Stimulated activated CD4-positive, alpha-beta T cell treated with anti-CD3 and anti-CD28 coated beads, TNF-alpha, amount 100 ng/mL, for 1 hour (primary cell): ENCODE measurements at regions not wholly inside any gene's neighbourhood (a gene's known extent, or its start where the extent isn't known, plus 50 kb on each side); places are given as distances from the start of the nearest gene placed in this dataset.
"Not testable (repeated sequence)": the region's sequence is repeated elsewhere in the genome, so short reads cannot be mapped to it uniquely, and the experiment has no call there.

ENCODE experiments used
- DNase-seq, 3 donors: peaks; one replicate each; pipeline ENCODE4 v3.0.0-alpha.2; 2020; ENCODE audit warnings: low read depth in 3 of 3, low spot score in 1 of 3

DNA sequence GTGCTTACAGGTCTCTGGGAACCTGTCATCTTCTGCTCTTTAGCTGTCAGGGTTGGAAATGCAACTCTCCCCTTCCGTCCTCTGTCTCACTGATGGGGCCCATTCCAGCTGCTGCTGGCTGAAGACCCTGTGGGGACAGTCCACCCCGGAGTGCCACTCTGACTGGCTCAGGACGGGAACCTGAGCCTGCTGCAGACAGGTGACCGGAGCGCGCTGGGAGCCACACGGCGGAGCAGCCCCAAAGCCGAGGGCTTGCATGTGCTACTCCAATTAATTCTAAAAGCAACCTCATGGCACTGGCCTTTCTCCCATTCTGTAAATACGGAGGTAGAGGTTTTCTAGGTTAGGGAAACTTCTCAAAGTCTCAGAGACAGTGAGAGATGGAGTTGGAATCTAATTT, 223.5 kb upstream of the PITRM1 start:
- DNase-seq = no peak

DNA sequence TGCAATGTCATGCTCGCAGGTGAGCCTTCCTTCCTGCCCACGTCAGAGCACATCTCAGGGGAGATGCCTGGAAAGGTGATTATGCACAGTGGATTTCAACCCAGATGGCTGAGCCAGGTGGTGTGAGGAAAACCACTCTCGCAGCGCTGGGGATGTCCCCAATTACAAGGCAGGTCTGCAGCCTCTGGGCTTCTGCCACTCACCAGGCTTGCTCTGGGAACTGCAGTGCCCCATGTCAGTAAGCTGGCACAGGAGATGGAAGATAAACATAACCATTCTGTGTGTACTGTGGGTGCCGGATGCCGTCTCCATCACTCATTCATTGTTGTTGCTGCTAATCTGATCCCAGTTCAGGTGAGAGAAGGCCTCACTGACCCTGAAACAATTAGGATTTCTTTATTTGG, 222.9 kb upstream of the PITRM1 start:
- DNase-seq = no peak

DNA sequence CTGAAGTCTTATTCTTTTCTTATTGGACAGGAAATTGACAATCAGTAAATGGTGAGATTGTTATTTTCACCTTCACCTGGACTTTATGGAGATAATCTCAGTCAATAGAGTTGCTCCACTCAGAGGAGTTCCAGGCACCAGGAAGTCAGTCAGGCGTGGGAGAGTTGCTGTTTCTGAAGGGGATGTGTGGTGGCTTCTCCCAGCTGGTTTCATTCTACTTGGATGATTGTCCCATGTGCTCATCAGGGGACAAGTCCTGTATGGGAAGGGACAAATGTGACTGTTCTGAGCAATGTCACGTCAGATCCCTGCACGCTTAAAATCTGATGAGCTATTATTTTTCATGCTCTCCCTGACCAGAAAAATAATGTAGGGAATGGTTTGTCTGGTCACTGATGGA, 222.5 kb upstream of the PITRM1 start:
- no peak for DNase-seq

DNA sequence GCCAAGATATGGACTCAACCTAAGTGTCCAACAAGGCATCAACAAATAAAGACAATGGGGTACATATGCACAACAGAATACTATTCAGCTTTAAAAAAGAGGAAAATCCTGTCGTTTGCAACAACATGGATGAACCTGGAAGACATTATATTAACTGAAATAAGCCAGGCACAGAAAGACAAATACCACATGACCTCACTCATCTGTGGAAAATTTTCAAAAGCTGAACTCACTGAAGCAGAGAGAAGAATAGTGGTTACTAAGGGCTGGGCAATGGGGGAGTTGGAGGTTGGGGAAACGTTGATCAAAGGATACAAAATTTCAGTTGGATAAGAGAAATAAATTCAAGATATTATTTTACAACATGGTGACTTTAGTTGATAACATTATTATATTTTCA, 221.4 kb upstream of the PITRM1 start:
- no peak for DNase-seq

DNA sequence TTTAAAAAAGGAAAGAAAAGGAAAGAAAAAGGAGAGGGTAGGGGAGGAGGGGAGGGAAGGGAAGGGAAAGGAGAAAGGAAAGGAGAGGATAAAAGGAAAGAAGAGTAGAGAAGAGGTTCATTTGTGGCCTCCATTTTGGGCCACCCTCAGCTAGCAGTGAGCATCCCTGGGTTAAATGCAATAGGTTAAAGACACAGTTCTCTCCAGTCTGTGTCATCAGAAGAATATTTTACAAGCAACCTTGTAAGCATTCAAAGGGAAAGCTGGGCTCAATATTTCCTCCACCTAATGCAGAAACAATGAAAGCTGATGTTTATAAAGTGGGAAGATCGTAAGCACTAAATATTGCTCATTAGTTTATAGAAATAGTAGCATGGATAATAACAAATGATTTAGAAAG, 219.1 kb upstream of the PITRM1 start:
- DNase-seq = no peak

DNA sequence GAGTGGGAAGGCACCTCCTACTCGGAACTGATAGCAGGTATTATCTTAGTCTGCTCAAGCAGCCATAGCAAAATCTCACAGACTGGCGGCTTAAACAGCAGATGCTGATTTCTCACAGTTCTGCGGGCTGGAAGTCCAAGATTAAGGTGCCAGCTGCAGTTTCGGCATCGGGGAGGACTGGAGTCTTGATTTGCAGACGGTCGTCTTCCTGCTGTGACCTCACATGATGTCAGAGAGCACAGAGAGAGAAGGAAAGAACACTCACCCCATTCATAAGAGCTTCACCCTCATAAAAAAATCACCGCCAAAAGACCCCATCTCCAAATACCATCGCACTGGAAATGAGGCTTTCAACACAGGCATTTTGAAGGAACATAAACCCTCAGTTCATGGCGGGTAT, 216.5 kb upstream of the PITRM1 start:
- no peak for DNase-seq

DNA sequence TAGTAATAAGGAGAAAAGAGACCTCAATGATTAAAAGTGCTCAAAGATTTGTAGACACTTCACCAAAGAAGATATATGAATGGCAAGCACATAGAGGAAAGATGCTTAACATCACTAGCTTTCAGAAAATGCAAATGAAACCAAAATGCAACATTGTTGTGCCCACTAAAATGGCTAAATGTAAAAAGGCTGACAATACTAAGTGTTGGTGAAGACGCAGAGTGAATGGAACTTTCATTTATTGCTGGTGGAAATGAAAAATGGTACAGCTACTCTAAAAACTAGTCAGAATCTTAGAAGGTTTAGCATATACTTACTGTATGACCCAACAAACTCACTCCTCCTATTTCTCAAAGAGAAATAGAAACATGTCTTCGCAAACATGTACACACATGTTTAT, 212.9 kb upstream of the PITRM1 start:
- no peak for DNase-seq

DNA sequence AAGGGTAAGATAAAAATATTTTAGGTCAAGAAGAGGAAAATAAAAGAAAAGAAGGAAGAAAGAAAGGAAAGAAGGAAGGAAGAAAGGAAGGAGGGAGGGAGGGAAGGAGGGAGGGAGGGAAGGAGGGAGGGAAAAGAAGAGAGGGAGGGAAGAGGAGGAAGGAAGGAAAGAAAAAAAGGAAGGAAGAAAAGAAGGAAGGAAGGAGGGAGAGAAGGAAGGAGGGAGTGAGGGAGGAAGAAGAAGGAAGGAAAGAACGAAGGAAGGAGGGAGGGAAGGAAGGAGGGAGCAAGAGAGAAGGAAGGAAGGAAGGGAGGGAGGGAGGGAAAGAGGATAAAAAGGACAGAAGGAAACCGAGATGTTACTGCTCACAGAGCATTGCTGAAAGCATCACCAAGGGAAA, 209.5 kb upstream of the PITRM1 start:
- no peak for DNase-seq

DNA sequence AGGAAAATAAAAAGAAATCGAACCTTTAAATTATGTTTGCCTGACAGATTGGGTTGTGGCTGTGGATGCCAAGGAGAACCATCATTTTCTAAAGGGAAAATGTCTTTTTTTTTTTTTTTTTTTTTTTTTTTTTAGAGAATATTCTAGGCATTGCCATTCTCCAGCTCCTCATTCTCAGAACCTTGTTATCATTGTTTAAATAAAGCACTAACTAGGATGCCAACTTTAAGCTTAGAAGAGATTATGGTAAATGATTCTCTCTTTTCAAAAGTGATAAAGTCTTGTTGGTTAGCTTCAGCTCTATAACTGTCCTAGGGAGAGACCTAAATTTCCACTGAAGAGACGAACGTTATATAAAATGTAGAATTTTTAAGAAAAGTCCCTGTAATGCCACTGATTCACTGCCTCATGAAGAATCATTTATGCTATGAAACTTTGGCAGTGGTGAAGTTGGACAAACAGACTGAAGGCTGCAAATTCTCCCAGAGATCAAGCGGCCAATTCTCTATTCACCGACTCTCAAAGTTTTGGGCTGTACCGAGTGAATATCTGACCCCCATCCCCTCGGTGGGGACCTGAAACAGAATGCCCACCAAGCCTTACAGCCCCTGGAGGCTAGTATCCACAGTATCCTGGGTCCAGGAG, 207.9 kb upstream of the PITRM1 start:
- no peak for DNase-seq

DNA sequence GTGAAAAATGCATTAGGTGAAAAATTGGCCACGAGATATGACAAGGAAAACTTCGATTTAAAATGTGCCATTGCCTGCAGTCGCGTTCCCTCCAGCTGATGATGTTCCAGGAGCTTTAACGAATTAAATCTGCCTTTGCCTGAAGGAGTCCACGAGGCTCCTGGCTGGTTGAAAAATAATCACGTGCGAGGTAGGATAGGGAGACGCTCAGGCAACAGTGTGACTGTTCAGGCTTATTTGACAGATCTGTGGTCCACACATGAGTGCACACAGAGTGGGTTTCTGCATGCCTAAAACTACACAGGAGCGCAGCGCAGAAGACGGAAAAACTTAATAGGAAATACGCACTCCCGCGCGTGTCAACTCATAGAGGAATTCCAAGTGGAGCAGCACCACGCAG, 204.0 kb upstream of the PITRM1 start:
- DNase-seq = no peak

DNA sequence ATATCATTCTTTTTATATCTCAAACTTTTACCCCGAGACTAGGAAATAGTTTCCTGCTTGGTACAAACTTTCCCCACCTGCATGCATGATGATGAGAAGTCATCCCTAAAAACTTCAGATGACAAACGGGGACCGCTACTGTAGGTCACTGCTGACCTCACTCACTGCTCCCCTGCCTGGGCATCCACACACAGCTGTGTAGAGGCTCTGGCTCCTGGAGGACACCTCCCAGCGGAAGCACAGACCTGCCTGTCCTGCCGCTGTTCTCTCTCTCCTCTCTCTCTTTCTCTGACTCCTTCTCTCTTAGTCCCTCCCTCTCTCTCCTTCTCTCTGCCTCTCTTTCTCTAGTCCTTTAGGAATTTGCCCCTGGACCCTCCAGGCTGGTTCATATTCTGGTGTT, 202.9 kb upstream of the PITRM1 start:
- DNase-seq = no peak

DNA sequence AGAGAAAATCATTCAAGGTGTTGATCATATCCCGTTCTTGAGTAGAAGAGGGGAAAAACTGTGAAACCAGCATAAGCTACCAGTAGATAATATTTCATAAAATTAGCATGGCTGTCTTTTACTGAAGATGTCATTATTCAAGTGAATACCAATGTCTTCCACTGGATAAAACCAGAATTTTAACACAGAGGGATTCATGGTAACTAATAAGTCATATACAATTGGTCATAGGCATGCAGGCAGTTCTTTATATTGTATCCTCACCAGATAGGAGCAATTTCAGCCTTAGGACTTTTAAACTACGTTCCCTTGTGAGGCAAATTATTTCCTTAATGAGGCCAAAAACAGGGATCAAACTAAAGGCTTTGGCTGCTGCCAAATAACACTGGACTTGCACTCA, 202.3 kb upstream of the PITRM1 start:
- no peak for DNase-seq

DNA sequence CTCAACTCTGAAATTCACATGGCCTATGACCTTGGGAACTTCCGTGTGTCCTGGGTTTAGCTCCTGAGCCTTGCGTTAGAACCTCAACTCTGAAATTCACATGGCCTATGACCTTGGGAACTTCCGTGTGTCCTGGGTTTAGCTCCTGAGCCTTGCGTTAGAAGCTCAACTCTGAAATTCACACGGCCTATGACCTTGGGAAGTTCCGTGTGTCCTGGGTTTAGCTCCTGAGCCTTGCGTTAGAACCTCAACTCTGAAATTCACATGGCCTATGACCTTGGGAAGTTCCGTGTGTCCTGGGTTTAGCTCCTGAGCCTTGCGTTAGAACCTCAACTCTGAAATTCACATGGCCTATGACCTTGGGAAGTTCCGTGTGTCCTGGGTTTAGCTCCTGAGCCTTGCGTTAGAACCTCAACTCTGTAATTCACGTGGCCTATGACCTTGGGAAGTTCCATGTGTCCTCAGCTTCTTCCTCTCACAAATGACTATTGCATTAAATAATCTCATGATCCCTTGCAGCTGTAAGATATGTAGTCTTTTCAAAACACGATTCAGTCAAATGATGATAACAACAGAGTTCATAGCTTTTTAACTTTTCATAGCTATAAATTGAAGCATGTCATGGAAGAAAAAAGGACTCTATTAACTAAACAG, 200.9 kb upstream of the PITRM1 start:
- DNase-seq = not testable (repeated sequence)

DNA sequence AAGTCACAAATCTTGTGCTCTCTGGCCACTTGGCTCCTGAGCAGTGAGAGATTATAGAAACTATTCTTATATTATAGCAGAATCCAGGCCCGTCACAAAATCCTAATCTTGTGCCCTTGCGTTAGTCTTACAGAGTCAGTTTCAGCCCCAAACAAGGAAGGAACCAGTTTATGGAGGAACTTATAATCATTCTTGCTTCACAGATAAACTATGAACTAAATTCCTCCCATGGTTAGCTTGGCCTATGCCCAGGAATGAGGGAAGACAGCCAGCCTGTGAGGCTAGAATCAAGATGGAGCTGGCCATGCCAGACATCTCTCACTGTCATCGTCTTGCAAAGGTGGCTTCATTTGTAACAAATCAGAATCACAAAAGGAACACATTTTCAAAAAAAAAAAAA, 199.7 kb upstream of the PITRM1 start:
- no peak for DNase-seq

DNA sequence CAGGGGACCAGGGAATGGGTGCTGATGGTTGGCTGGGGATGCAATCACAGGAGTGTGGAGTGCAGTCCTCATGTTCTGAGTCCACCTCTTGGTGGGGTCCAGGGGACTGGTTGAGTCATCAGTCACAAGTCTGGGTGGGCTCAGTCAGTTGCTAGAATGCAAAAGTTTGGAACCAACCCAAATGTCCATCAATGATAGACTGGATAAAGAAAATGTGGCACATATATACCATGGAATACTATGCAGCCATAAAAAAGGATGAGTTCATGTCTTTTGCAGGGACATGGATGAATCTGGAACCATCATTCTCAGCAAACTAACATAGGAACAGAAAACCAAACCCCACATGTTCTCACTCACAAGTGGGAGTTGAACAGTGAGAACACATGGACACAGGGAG, 199.0 kb upstream of the PITRM1 start:
- not testable (repeated sequence) for DNase-seq

DNA sequence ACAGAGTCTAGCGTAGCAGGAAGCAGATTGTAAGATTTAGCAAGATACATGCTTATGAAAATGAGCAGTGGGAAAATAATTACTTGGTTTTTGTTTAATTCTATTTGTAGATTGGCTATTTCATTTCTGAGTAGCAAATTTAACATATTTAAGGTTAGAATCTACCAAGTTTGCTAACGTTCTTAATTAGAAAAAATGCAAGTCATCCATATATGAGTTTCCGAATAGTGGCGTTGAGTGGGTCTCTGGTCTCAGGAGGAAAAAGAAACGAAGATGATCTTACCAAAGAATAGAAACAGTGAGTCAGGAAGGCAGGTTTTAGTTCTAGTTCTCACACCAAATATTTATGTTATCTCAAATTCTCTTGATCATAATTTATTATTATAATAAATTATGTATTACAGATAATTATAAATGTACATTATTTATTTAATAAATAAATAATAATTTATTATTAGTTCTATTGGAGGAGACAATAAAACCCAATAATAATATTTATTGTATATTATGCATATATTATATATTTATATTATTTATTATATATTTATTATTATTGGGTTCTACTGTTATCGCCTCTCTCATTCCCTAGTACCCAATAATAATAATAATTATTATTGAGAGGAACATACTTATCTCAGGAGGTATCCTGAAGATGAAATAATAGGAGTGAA, 194.3 kb upstream of the PITRM1 start:
- DNase-seq = no peak

DNA sequence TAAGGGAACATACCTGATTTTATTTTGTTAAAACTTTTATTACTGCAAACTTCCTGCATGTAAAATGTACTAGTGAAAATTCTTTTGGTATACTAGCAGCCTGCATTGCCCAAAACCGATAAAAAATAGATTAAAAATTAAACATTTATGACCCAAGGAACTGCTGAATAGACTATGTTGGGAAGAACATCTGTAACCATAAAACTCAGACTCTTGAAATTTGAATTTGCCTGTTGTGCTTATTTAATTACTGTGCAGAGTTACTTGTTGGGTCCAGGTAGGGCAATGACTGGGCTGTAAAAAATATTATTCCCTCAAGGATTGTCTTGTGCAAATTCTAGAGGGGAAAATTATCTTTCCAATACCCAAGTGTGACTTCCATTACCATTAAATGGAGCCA, 193.5 kb upstream of the PITRM1 start:
- DNase-seq = no peak

DNA sequence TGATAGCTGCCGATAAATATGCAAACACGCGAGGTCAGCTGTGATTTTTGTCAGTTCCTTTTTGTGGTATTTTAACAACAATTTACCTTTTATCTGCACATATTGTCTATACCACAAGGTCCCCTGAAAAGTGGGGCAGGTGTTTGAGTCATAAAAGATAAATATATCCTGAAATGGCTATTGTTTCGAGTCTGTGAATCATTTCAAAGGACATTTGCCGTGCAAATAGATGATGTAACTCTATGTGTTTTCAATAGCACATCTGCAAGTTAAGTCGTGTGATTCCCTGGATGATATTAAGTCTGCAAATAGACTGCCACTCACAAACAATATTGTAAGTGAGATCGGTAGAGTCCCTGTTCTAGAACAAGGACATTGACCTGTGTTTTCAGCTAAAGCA, 193.0 kb upstream of the PITRM1 start:
- no peak for DNase-seq

DNA sequence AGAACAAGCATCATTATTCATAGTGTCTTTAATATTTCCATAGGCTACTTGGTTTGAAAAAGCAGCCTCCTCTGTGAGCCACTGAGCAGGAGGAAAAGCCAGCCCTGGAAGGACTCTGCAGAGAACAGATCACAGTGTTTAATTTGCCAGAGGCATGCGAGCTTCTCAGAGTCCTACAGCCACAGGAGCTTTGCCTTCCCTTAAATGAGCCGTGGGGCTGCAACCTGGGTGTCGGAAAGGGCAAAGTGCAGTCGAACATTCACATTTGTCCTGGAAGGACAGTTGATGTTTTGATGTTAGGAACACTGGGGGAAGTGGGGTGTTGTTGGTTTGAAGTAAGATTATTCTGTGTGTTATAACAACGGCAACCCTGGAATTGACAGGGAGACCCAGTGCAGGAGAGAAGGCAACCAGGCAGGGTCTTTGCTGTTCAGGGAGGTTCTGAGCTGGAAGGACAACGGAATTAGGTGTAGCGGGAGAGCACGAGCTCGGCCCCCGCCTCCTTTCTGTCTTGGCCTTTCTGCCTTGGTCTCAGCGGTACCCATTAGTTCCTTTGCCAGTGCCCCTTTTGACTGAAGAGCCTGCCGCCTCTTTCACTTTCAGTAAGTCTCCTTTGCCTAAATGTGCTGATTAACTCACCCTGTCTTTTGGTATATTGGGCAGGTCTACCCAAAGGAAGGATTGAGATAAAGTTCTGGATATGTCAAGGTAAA, 192.3 kb upstream of the PITRM1 start:
- DNase-seq = no peak

DNA sequence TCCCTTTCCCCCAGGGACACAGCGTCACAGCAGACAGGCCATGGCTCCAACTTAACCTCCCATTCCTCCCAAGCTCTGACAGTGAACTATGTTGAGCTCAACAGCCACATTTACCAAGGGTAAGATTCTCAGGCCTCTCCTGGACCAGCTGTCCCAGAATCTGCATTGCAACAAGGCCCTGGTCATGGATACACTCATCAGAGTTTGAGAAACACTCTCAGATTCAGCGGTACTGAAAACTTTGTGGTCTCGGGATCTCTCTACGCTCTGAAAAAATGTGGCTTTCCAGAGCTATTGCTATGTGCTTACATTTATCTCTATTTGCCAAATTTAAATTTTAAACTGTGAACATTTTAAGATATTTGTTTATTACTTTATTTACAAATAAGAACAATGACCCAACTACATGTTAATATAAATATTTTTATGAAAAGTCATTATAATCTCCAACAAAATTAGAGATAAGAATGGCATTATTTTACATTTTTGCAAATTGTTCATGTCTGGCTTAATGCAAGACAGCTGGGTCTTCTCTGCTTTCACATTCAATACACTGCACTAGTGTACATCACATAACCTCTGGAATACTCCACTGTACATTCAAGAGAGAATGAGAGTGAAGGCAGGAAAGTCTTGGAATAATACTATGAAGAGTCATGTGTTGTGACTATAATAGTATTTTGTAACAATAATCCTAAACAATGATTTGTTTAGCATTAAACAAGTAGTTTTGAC, 190.9 kb upstream of the PITRM1 start:
- DNase-seq = no peak

DNA sequence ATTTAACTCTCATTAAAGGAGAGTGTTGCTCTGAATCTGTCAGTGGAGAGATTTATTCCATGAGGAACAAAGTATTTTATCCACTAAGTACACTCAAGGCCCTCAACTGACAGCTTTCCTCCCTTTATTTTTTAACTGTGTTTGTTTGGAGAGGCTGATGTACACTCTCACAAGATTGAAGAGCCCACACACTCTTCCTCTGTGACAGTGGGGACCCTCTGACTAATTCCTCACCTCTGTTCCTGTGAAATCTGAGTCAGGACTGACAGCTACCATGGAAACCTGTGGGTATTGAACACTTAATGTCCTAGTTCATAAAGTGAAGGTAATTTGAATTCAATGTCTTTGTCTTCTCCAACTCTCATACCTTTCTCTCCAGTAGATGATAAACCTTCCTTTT, 189.8 kb upstream of the PITRM1 start:
- no peak for DNase-seq
